K562 (cell line): ENCODE measurements at regions not wholly inside any gene's neighbourhood (a gene's known extent, or its start where the extent isn't known, plus 50 kb on each side); places are given as distances from the start of the nearest gene placed in this dataset.

Experiments
- ATAC-seq: fragments of 200-7000 bp; cut with Tn5 transposase; 3 replicates; pipeline ENCODE4 v1.9.1; 2020; ENCODE audit warnings: moderate library complexity
- BruUV-seq: library from RNA; stranded (reverse); fragments of 400-500 nt; replicated peaks from 2 replicates; lab custom pipeline; 2021; lab: Mats Ljungman, UMichigan
- CTCF ChIA-PET: fragments of 300-600 bp; formaldehyde crosslinking; extraction: SDS; loops from one replicate; lab custom pipeline; 2021; ENCODE audit warnings: low intra/inter-chr PET ratio; lab: Yijun Ruan, JAX
- POLR2A ChIA-PET: fragments of 300-600, 350-650 bp; sonication (Branson Sonifier 250); formaldehyde crosslinking; extraction: SDS; loops from one replicate; lab custom pipeline; 2021; ENCODE audit warnings: antibody characterized with exemption, inconsistent platforms; lab: Yijun Ruan, JAX
- DNase-seq, 4 experiments: peaks; one replicate each; pipeline versions ENCODE4 v3.0.0 to v3.0.0-alpha.2; 2011 to 2018; ENCODE audit warnings: low spot score in 3 of 4, mixed read lengths in 3 of 4; ENCODE audit errors: extremely low read depth in 1 of 4
- FAIRE-seq: peaks from 2 replicates; lab custom pipeline; 2011; peaks lifted over from hg19 to GRCh38; lab: Jason Lieb, UNC
- H2AFZ ChIP-seq: 2 replicates; pipeline ENCODE4 v1.6.0; 2011; ENCODE audit warnings: low read depth, low read length, control low read depth, inconsistent platforms
- H3K27ac ChIP-seq: fragments of 200-600 bp; 3 replicates; pipeline ENCODE4 v1.8.0; 2011; ENCODE audit warnings: low read depth, mild to moderate bottlenecking, control low read depth, inconsistent platforms, low read length, moderate library complexity, mixed read lengths; ENCODE audit errors: extremely low read depth
- H3K27me3 ChIP-seq, 2 experiments: fragments of 300-600 bp in 1 of 2; 2 replicates in 1 of 2; 3 replicates in 1 of 2; pipeline versions ENCODE4 v1.6.0 to v1.8.0; 2011; ENCODE audit warnings: inconsistent platforms in 2 of 2, low read length in 2 of 2, mild to moderate bottlenecking in 1 of 2, mixed read lengths in 1 of 2, moderate library complexity in 1 of 2; ENCODE audit not compliant: control insufficient read depth in 2 of 2, insufficient read depth in 2 of 2
- H3K36me3 ChIP-seq: fragments of 300-600 bp; 3 replicates; pipeline ENCODE4 v1.8.0; 2011; ENCODE audit warnings: mild to moderate bottlenecking, low read length, inconsistent platforms; ENCODE audit not compliant: control insufficient read depth, insufficient read depth
- H3K4me1 ChIP-seq, 2 experiments: fragments of 200-600 bp in 1 of 2; replicated peaks in 1 of 2; 2 replicates in 1 of 2; 3 replicates in 1 of 2; pipeline versions ENCODE4 v1.5.1 to v1.8.0; 2011; ENCODE audit warnings: inconsistent platforms in 2 of 2, low read length in 2 of 2, mild to moderate bottlenecking in 1 of 2, mixed read lengths in 1 of 2, moderate library complexity in 1 of 2; ENCODE audit not compliant: control insufficient read depth in 2 of 2, insufficient read depth in 2 of 2
- H3K4me2 ChIP-seq: 2 replicates; pipeline ENCODE4 v1.6.1; 2011; ENCODE audit warnings: low read length, control low read depth, inconsistent platforms, mixed read lengths; ENCODE audit not compliant: insufficient read depth
- H3K4me3 ChIP-seq: fragments of 200-600 bp; sonication (generic), shearing (Covaris generic); 2 replicates; pipeline ENCODE4 v1.5.1; 2016; ENCODE audit warnings: control low read depth, inconsistent platforms
- H3K79me2 ChIP-seq: fragments of 200-600 bp; 3 replicates; pipeline ENCODE4 v1.8.0; 2011; ENCODE audit warnings: low read length, inconsistent platforms; ENCODE audit not compliant: control insufficient read depth, insufficient read depth
- H3K9ac ChIP-seq, 2 experiments: 2 replicates each; pipeline versions ENCODE4 v1.6.0 to v1.6.1; 2011; ENCODE audit warnings: low read depth in 2 of 2, low read length in 2 of 2, control low read depth in 1 of 2, inconsistent platforms in 1 of 2, mild to moderate bottlenecking in 1 of 2, mixed read lengths in 1 of 2; ENCODE audit not compliant: insufficient read depth in 1 of 2
- H3K9me1 ChIP-seq: one replicate; pipeline ENCODE4 v1.6.0; 2011; ENCODE audit warnings: inconsistent platforms, mild to moderate bottlenecking, low read length, moderate library complexity; ENCODE audit not compliant: control insufficient read depth, insufficient read depth
- H3K9me3 ChIP-seq: replicated peaks from 2 replicates; pipeline ENCODE4 v1.5.1; 2011; ENCODE audit warnings: low read depth, low read length, inconsistent platforms; ENCODE audit not compliant: control insufficient read depth, insufficient read depth
- H4K20me1 ChIP-seq: replicated peaks from 2 replicates; pipeline ENCODE4 v1.6.1; 2011; ENCODE audit warnings: low read length, inconsistent platforms, mixed read lengths; ENCODE audit not compliant: control insufficient read depth, insufficient read depth
- HDAC1 ChIP-seq, 2 experiments: fragments of 450-650 bp; IDR thresholded peaks; 2 replicates each; pipeline ENCODE4 v1.6.1; 2016 to 2017; ENCODE audit warnings: inconsistent platforms in 1 of 2, mild to moderate bottlenecking in 1 of 2, moderate library complexity in 1 of 2
- JUND ChIP-seq, 2 experiments: IDR thresholded peaks; 2 replicates in 1 of 2; 3 replicates in 1 of 2; pipeline ENCODE4 v1.6.1; 2011; ENCODE audit warnings: borderline replicate concordance in 2 of 2, low read depth in 2 of 2, low read length in 2 of 2, improper control_type of control experiment in 1 of 2, missing biosample characterization in 1 of 2, missing genetic modification characterization in 1 of 2, missing genetic modification reagents in 1 of 2
- KDM2B ChIP-seq: fragments of 250-450 bp; sonication (Bioruptor Pico); IDR thresholded peaks from 2 replicates; pipeline ENCODE4 v1.8.0; 2021; ENCODE audit warnings: mild to moderate bottlenecking, moderate library complexity
- MAFK ChIP-seq: IDR thresholded peaks from 2 replicates; pipeline ENCODE4 v1.6.1; 2011; ENCODE audit warnings: low read length, improper control_type of control experiment
- NR4A1 ChIP-seq, 2 experiments: fragments of 250-450 bp in 1 of 2; fragments of 450-650 bp in 1 of 2; sonication (Bioruptor Pico) in 1 of 2; IDR thresholded peaks; 2 replicates each; pipeline versions ENCODE4 v1.4.0 to v1.6.1; 2016 to 2020; ENCODE audit warnings: mild to moderate bottlenecking in 2 of 2, missing compliant biosample characterization in 1 of 2, missing genetic modification characterization in 1 of 2, moderate library complexity in 1 of 2
- POLR3A ChIP-seq: IDR thresholded peaks from 2 replicates; pipeline ENCODE4 v1.6.1; 2011; ENCODE audit warnings: borderline replicate concordance, mild to moderate bottlenecking, moderate library complexity; ENCODE audit not compliant: insufficient read length, insufficient read depth; ENCODE audit errors: extremely low read depth
- SAP30 ChIP-seq: fragments of 200-600 bp; sonication (generic); IDR thresholded peaks from 2 replicates; pipeline ENCODE4 v1.6.1; 2012; ENCODE audit warnings: borderline replicate concordance, low read depth, mild to moderate bottlenecking, moderate library complexity, low read length, control low read depth, inconsistent platforms; ENCODE audit not compliant: insufficient read depth, poor library complexity, severe bottlenecking
- SRSF7 ChIP-seq: fragments of 200-400 bp; formaldehyde crosslinking; optimal IDR thresholded peaks from 2 replicates; pipeline ENCODE3; 2017; ENCODE audit warnings: mild to moderate bottlenecking, low read depth, low read length
- STAT5B ChIP-seq: fragments of 250-450 bp; sonication (Bioruptor Pico); IDR thresholded peaks from 2 replicates; pipeline ENCODE4 v1.8.0; 2021; ENCODE audit warnings: mild to moderate bottlenecking, inconsistent platforms
- ZC3H4 ChIP-seq: sonication (generic); formaldehyde crosslinking; IDR thresholded peaks from 2 replicates; pipeline ENCODE4 v1.9.0; 2021; ENCODE audit warnings: missing genetic modification reagents, borderline replicate concordance
- ZNF165 ChIP-seq: fragments of 250-450 bp; sonication (Bioruptor Pico); IDR thresholded peaks from 2 replicates; pipeline ENCODE4 v1.4.0; 2020; ENCODE audit warnings: borderline replicate concordance
- ZNF444 ChIP-seq: fragments of 250-450 bp; sonication (Bioruptor Pico); IDR thresholded peaks from 2 replicates; pipeline ENCODE4 v1.4.0; 2020; ENCODE audit warnings: mild to moderate bottlenecking, moderate library complexity
- WGBS: fragments of 100-300 bp; shearing (Covaris generic); methylation state at CpG from one replicate; pipeline ENCODE4 v1.1.6; 2016; ENCODE audit warnings: low coverage, mixed read lengths; ENCODE audit not compliant: insufficient coverage; ENCODE audit errors: missing lambda C conversion rate; 5-methylcytosine and 5-hydroxymethylcytosine counted together
- in situ Hi-C: fragments of 300-500 bp; cut with MboI; formaldehyde crosslinking; loops from 4 replicates; pipeline ENCODE4 v1.15.0; 2018; ENCODE audit warnings: inconsistent platforms, mixed read lengths
- intact Hi-C: fragments of 100-400 bp; cut with micrococcal nuclease; formaldehyde crosslinking; loops from 2 replicates; pipeline ENCODE4 v1.14.2; 2022
- TF ChIP-seq, protein P1 (sequence below): fragments of 250-450 bp; sonication (Bioruptor Pico); IDR thresholded peaks from 2 replicates; pipeline ENCODE4 v1.8.0; 2021; ENCODE audit warnings: mild to moderate bottlenecking, moderate library complexity
- TF ChIP-seq, protein P2 (sequence below), 2 experiments: fragments of 450-650 bp; conservative IDR thresholded peaks; 2 replicates each; pipeline ENCODE4 v1.6.1; 2017; ENCODE audit warnings: mild to moderate bottlenecking in 2 of 2, moderate library complexity in 2 of 2
- TF ChIP-seq, protein P3 (sequence below): fragments of 450-650 bp; formaldehyde crosslinking; IDR thresholded peaks from 2 replicates; pipeline ENCODE4 v1.4.0; 2020; ENCODE audit warnings: mild to moderate bottlenecking, mixed read lengths

DNA sequence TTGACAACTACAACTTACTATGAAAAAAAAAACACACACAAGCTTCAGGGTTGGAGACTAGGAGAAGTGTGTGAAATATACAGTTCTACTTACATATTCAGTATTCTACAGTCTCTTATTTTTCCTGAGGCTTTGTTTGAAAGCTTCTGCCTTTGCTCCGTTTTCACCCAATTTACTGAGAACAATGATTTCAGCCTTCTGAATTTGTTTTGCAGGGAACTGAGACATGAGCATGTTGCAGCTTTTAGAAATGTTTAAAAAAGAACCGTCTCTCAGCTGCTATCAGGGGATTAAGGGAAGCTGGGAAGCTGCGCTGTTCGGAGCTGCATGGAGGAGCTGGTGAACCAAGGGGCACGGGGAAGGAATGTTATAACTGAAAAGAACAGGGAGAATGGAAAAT is 85.7 kb downstream of the QDPR start (continued):
- TF ChIP-seq, protein P1, sequence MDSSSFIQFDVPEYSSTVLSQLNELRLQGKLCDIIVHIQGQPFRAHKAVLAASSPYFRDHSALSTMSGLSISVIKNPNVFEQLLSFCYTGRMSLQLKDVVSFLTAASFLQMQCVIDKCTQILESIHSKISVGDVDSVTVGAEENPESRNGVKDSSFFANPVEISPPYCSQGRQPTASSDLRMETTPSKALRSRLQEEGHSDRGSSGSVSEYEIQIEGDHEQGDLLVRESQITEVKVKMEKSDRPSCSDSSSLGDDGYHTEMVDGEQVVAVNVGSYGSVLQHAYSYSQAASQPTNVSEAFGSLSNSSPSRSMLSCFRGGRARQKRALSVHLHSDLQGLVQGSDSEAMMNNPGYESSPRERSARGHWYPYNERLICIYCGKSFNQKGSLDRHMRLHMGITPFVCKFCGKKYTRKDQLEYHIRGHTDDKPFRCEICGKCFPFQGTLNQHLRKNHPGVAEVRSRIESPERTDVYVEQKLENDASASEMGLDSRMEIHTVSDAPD, result no peak
- TF ChIP-seq, protein P2, sequence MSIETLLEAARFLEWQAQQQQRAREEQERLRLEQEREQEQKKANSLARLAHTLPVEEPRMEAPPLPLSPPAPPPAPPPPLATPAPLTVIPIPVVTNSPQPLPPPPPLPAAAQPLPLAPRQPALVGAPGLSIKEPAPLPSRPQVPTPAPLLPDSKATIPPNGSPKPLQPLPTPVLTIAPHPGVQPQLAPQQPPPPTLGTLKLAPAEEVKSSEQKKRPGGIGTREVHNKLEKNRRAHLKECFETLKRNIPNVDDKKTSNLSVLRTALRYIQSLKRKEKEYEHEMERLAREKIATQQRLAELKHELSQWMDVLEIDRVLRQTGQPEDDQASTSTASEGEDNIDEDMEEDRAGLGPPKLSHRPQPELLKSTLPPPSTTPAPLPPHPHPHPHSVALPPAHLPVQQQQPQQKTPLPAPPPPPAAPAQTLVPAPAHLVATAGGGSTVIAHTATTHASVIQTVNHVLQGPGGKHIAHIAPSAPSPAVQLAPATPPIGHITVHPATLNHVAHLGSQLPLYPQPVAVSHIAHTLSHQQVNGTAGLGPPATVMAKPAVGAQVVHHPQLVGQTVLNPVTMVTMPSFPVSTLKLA (conservative IDR thresholded peaks at IDR 0.05), result no peak
- TF ChIP-seq ZC3H4 (CRISPR knock-in tag), result no peak
- TF ChIP-seq, all 486 proteins: peak for 0

DNA sequence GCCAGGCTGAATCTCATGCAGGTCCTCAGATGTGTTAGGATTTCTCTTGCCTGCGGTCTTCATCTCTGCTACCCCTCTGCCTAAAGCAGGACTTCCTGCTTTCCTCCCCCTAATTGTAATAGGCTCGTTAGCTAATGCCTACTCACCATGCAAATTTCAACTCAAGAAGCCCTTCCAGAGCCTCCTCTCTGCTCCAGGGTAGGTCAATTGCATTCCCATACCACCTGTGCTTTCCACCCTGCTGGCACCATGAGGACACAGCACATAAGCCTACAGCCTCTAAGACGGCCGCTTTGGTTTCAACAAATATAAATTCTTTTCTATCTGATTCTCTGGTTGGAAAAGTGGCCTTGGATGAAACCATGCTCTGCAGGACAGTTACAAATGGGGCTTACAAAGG is 93.9 kb downstream of the QDPR start:
- Histone ChIP-seq H3K9ac (no peak overlapping the region), H4K20me1 (no peaks in the 10 kb centered on the region), H3K27ac (no peak overlapping the region), H3K79me2 (no peaks in the 10 kb centered on the region), H3K9me1 (no peaks in the 10 kb centered on the region), H3K4me2 (no peak overlapping the region), H3K36me3 (no peaks in the 10 kb centered on the region), H3K9me3 (no peaks in the 10 kb centered on the region), H3K27me3 (peaks cover 0 to 11% of the 10 kb centered on the region in 2 experiments; a peak in 3 of 5 replicates), H3K4me3 (no peak overlapping the region), H2AFZ (no peak overlapping the region), H3K4me1 (peaks cover 0 to 3% of the 10 kb centered on the region in 2 experiments; a peak in 1 of 5 replicates)
- intact Hi-C loops (no loop called here), in situ Hi-C loops (no loop called here)
- WGBS, result 4% methylated on average over 4 of the region's 4 CpGs
- POLR2A ChIA-PET, result no interaction called here
- BruUV-seq, result no TSS peak
- ATAC-seq, result no peak
- CTCF ChIA-PET, result no interaction called here
- FAIRE-seq, result no peak
- no peak for DNase-seq
- TF ChIP-seq, protein P3, sequence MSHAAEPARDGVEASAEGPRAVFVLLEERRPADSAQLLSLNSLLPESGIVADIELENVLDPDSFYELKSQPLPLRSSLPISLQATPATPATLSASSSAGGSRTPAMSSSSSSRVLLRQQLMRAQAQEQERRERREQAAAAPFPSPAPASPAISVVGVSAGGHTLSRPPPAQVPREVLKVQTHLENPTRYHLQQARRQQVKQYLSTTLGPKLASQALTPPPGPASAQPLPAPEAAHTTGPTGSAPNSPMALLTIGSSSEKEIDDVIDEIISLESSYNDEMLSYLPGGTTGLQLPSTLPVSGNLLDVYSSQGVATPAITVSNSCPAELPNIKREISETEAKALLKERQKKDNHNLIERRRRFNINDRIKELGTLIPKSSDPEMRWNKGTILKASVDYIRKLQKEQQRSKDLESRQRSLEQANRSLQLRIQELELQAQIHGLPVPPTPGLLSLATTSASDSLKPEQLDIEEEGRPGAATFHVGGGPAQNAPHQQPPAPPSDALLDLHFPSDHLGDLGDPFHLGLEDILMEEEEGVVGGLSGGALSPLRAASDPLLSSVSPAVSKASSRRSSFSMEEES (CRISPR knock-in tag), result no peak
- TF ChIP-seq SRSF7 (no peak), KDM2B (no peak), MAFK (no peak), HDAC1 (IDR thresholded peaks at IDR 0.05) (no peak), POLR3A (no peak), SAP30 (no peak), ZNF165 (no peak), JUND (IDR thresholded peaks at IDR 0.05; ENCODE audit: borderline replicate concordance, low read depth, low read length) (no peak), JUND (tag; IDR thresholded peaks at IDR 0.05; ENCODE audit: borderline replicate concordance, low read depth, low read length) (no peak), ZNF444 (CRISPR knock-in tag) (no peak), NR4A1 (CRISPR knock-in tag; IDR thresholded peaks at IDR 0.05) (no peak), NR4A1 (tag; IDR thresholded peaks at IDR 0.05) (no peak), STAT5B (CRISPR knock-in tag) (no peak)
